Nephron (organoid): ENCODE measurements at regions not wholly inside any gene's neighbourhood (a gene's known extent, or its start where the extent isn't known, plus 50 kb on each side); places are given as distances from the start of the nearest gene placed in this dataset.

Experiments
- H3K27ac Mint-ChIP-seq, 3 experiments: 2 replicates each; pipeline ENCODE4 v1.8.0; 2020; ENCODE audit warnings: mixed read lengths in 3 of 3, mild to moderate bottlenecking in 2 of 3, moderate library complexity in 1 of 3
- H3K27me3 Mint-ChIP-seq: 2 replicates; pipeline ENCODE4 v1.8.0; 2021; ENCODE audit warnings: low read depth, mild to moderate bottlenecking, moderate library complexity, mixed read lengths
- H3K36me3 Mint-ChIP-seq: 2 replicates; pipeline ENCODE4 v1.8.0; 2020; ENCODE audit warnings: low read depth, mixed read lengths
- H3K4me1 Mint-ChIP-seq: 2 replicates; pipeline ENCODE4 v1.8.0; 2020; ENCODE audit warnings: mixed read lengths
- H3K4me3 Mint-ChIP-seq, 3 experiments: 2 replicates each; pipeline ENCODE4 v1.8.0; 2020; ENCODE audit warnings: mild to moderate bottlenecking in 3 of 3, mixed read lengths in 3 of 3, moderate library complexity in 2 of 3
- H3K9me3 Mint-ChIP-seq: 2 replicates; pipeline ENCODE4 v1.8.0; 2020; ENCODE audit warnings: mixed read lengths
- TF ChIP-seq, protein P1 (sequence below), 3 experiments: fragments of 200-600 bp; sonication (generic); IDR thresholded peaks; one replicate each; pipeline ENCODE4 v1.5.0; 2021; ENCODE audit warnings: antibody characterized with exemption in 3 of 3; ENCODE audit not compliant: unreplicated experiment in 3 of 3

- H3K27me3 Mint-ChIP-seq, result peaks cover 3% of the 10 kb centered on the region
- peaks cover 12% of the 10 kb centered on the region for H3K9me3 Mint-ChIP-seq
- H3K4me1 Mint-ChIP-seq, result peaks cover 14% of the 10 kb centered on the region
- TF ChIP-seq, protein P1, sequence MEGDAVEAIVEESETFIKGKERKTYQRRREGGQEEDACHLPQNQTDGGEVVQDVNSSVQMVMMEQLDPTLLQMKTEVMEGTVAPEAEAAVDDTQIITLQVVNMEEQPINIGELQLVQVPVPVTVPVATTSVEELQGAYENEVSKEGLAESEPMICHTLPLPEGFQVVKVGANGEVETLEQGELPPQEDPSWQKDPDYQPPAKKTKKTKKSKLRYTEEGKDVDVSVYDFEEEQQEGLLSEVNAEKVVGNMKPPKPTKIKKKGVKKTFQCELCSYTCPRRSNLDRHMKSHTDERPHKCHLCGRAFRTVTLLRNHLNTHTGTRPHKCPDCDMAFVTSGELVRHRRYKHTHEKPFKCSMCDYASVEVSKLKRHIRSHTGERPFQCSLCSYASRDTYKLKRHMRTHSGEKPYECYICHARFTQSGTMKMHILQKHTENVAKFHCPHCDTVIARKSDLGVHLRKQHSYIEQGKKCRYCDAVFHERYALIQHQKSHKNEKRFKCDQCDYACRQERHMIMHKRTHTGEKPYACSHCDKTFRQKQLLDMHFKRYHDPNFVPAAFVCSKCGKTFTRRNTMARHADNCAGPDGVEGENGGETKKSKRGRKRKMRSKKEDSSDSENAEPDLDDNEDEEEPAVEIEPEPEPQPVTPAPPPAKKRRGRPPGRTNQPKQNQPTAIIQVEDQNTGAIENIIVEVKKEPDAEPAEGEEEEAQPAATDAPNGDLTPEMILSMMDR (IDR thresholded peaks at IDR 0.05; ENCODE audit: unreplicated experiment in 3 of 3), result no peak
- H3K36me3 Mint-ChIP-seq, result no peaks in the 10 kb centered on the region
- no peak overlapping the region for H3K27ac Mint-ChIP-seq
- no peak overlapping the region for H3K4me3 Mint-ChIP-seq
These were observed 448.0 kb downstream of the HAO1 start for GRCh38 chr20:7492257-7492656.

DNA sequence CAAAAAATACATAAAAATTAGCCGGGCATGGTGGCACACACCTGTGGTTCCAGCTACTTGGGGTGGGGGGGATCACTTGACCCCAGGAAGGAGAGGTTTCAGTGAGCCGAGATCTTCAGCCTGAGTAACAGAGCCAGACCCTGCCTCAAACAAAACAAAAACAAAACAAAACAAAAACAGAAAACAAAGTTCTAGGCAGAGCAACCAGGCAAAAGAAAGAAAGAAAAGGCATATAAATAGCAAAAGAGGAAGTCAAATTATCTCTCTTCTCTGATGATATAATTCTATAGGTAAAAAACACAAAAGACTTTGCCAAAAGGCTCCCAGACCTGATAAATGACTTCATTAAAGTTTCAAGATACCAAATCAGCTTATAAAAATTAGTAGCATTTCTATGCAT is 446.9 kb downstream of the HAO1 start:
- Mint-ChIP-seq H3K27ac (no peak overlapping the region), H3K4me1 (peaks cover 14% of the 10 kb centered on the region), H3K4me3 (no peak overlapping the region), H3K9me3 (peaks cover 12% of the 10 kb centered on the region), H3K27me3 (peaks cover 3% of the 10 kb centered on the region), H3K36me3 (no peaks in the 10 kb centered on the region)
- TF ChIP-seq, protein P1 (IDR thresholded peaks at IDR 0.05; ENCODE audit: unreplicated experiment in 3 of 3), result no peak

DNA sequence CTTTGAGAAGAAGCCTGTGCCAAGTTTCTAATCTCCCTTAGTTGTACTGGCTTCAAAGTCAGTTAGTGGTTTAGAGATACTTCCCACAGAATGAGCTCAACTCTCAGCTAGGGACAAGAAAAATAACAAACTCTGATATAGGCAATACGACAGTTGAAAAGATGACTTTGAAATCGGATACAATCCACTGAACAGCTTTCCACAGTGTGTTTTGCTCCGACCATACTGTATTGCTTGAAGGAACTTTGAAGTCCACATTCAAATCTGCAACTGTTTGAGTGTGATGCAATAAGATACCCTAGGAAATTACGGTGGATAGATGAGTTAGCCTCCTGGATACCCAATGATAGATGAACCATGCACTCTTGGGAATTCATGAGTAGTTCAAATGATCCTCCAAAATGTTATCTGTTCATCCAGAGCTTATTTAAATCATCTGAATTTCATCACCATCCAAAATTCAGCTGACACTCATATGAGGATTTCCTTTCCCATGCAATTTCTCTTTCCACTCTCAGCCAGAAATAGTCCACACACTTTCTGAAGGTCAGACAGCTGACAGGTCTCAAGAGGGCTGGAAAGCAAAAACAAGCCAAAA is 443.8 kb downstream of the HAO1 start:
- Mint-ChIP-seq H3K36me3 (no peaks in the 10 kb centered on the region), H3K4me1 (peaks cover 14% of the 10 kb centered on the region), H3K4me3 (no peak overlapping the region), H3K9me3 (peaks cover 12% of the 10 kb centered on the region), H3K27me3 (no peaks in the 10 kb centered on the region), H3K27ac (peak overlapping the region in 1 of 3 experiments; percentile 63)
- TF ChIP-seq, protein P1 (IDR thresholded peaks at IDR 0.05; ENCODE audit: unreplicated experiment in 3 of 3), result no peak

DNA sequence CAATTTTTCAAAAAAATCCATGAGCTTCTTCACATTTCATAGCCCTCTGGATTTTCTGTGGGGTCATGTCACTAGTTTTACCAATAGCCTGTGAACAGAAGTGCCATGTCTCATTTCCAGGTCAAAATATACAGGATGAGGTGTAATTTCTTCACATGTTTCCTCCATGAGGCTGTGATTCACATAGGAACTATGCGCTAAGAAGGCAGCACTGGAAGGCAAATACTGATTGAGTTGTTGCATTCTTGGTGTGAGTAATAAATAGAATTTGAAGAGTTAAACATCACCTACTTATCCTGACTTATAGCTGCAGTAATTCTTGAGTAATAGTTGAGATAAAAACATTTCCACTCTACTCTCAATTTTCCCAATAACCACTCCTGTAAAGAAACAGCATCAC is 442.3 kb downstream of the HAO1 start:
- Mint-ChIP-seq H3K9me3 (peaks cover 12% of the 10 kb centered on the region), H3K4me1 (peaks cover 14% of the 10 kb centered on the region), H3K27ac (no peak overlapping the region), H3K4me3 (no peak overlapping the region), H3K27me3 (no peaks in the 10 kb centered on the region), H3K36me3 (no peaks in the 10 kb centered on the region)
- TF ChIP-seq, protein P1 (IDR thresholded peaks at IDR 0.05; ENCODE audit: unreplicated experiment in 3 of 3), result no peak

GRCh38 chr20:7499201-7499600 is 441.1 kb downstream of the HAO1 start:
- no peaks in the 10 kb centered on the region for H3K27me3 Mint-ChIP-seq
- TF ChIP-seq, protein P1 (IDR thresholded peaks at IDR 0.05; ENCODE audit: unreplicated experiment in 3 of 3), result no peak
- H3K4me3 Mint-ChIP-seq, result no peak overlapping the region
- H3K36me3 Mint-ChIP-seq, result no peaks in the 10 kb centered on the region
- no peak overlapping the region for H3K27ac Mint-ChIP-seq
- peaks cover 6% of the 10 kb centered on the region for H3K9me3 Mint-ChIP-seq
- peaks cover 14% of the 10 kb centered on the region for H3K4me1 Mint-ChIP-seq

DNA sequence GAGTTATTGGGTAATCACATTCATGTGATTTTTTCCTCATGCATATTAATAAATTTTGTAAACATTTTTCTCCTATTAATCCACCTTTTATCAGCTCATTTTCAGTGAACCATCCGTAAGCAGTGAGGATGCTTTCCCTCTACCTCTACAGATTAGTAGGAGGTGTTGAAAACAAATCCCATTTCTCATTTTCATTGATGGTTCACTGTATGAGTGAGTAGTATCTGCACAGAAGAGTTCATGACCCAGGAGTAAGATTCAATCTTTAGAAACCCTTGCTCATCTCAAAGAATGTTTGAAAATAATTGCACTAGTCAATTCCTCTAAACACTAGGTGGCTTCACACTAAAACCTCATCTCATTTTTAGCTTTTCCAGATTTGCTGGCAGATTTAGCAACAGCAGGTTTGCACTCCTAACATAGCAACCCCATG is 440.0 kb downstream of the HAO1 start:
- H3K27ac Mint-ChIP-seq, result no peak overlapping the region
- TF ChIP-seq, protein P1 (IDR thresholded peaks at IDR 0.05; ENCODE audit: unreplicated experiment in 3 of 3), result no peak
- H3K4me3 Mint-ChIP-seq, result no peak overlapping the region
- H3K9me3 Mint-ChIP-seq, result peaks cover 2% of the 10 kb centered on the region
- no peaks in the 10 kb centered on the region for H3K27me3 Mint-ChIP-seq
- H3K36me3 Mint-ChIP-seq, result no peaks in the 10 kb centered on the region
- H3K4me1 Mint-ChIP-seq, result peaks cover 14% of the 10 kb centered on the region
